Hematopoietic multipotent progenitor cell (in vitro differentiated cells): ENCODE measurements at regions not wholly inside any gene's neighbourhood (a gene's known extent, or its start where the extent isn't known, plus 50 kb on each side); places are given as distances from the start of the nearest gene placed in this dataset.
"Not testable (repeated sequence)": the region's sequence is repeated elsewhere in the genome, so short reads cannot be mapped to it uniquely, and the experiment has no call there.

Source experiments
- DNase-seq, 3 donors: peaks; one replicate each; pipeline ENCODE4 v3.0.0-alpha.2; 2011 to 2015; ENCODE audit warnings: low read depth in 2 of 3, low spot score in 2 of 3

DNA sequence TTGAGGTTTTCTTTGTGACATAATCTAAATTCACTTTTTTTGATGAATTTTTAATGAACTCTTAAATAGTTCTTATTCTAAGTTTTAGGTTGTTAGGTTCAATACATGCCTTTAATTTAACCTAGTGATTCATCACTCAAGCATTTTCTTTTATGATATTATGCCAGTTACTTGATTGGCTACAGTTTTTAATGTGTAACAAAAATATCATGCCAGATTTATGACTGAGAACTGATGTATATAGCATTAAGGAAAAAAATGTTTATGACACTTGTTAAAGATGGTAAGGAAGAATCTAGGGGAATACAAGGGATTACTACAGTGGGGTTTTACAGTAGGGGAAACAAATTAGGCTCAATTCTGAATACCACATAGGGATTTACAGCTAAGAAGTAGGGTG is 103.1 kb downstream of the VGLL3 start:
- no peak for DNase-seq

DNA sequence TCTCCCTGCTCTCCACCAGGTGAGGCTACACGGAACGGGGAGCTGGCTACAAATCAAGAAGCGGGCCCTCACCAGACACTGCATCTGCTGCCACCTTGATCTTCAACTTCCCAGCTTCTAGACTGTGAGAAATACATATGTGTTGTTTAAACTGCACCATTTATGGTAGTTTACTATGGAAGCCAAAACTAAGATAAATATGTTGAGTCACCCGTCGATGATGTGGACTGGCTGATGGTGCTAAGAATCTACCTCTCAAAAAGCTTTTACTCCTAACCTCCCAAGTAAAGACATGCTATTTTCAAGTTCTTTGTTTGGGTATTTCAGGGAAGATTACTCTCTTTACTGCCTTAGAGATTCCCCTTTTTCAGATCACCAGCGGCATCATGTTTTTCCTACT is 110.9 kb downstream of the VGLL3 start:
- DNase-seq = no peak

GRCh38 chr3:86876504-86877181 is 114.3 kb downstream of the VGLL3 start:
- DNase-seq = not testable (repeated sequence)

DNA sequence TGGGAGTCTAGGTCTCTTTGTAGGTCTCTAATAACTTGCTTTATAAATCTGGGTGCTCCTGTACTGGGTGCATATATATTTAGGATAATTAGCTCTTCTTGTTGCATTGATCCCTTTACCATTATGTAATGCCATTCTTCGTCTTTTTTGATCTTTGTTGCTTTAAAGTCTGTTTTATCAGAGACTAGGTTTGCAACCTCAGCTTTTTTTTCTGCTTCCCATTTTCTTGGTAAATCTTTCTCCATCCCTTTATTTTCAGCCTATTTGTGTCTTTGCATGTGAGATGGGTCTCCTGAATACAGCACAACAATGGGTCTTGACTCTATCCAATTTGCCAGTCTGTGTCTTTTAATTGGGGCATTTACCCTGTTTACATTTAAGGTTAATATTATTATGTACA is 116.2 kb downstream of the VGLL3 start:
- DNase-seq = not testable (repeated sequence)

GRCh38 chr3:86869566-86869965 is 121.4 kb downstream of the VGLL3 start:
- DNase-seq = no peak

DNA sequence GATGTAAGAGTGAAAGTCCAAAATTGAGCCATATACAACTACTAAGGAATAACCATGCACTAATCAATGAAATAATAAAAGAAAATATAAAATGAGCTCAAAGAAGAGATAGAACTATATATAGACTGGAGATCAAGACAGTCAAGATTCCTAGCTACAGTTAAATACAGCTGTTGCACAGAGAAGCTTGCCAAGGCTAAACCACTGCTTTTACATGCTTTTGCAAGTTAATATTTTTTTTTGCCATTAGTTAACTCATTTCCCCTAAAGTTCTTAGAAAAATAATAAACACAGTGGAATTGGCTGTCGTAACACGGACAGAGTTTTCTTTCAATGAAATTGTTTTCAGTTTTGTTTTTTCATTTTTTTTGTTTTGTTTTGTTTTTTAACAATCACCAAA is 123.0 kb downstream of the VGLL3 start:
- DNase-seq = no peak

- no peak for DNase-seq
Observed at GRCh38 chr3:86865506-86865905, 125.4 kb downstream of the VGLL3 start.

DNA sequence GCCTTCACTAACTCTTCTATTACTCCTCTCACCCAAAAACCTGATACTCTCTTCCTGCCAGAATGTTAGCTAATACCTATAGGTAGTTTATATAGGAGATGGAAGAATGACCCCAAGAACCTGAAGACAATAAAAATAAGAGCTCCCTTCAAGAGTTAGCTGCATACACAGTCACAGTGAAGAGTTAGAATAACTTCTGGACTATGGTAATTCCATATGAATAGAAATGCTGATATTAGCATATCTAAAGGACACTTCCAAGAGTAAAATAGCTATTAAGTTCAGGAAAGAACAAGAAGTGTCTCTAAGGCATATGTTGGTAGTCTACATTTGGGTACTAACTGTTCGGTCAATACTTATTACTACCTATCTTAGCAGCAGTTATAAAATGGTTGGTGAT is 134.2 kb downstream of the VGLL3 start:
- no peak for DNase-seq

GRCh38 chr3:86849991-86850390 is 141.0 kb downstream of the VGLL3 start:
- no peak for DNase-seq

GRCh38 chr3:86845726-86846125 is 145.2 kb downstream of the VGLL3 start:
- no peak for DNase-seq

DNA sequence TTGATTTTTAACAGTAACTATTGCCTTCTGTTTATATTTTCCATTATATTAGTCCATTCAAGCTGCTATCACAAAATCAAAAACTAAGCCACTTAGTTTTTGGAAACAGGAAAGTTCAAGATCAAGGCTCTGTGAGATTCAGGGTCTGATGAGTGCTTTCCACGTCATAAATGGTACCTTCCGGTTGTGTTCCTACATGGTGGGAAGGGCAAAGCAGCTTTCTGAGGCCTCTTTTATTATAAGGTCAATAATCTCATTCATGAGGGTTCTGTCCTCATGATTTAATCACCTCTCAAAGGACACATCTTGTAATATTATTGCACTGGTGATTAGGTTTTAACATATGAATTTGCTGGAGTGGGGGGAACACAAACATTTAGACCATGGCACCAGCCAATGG is 152.0 kb downstream of the VGLL3 start:
- no peak for DNase-seq

GRCh38 chr3:86837871-86838270 is 153.1 kb downstream of the VGLL3 start:
- no peak for DNase-seq

DNA sequence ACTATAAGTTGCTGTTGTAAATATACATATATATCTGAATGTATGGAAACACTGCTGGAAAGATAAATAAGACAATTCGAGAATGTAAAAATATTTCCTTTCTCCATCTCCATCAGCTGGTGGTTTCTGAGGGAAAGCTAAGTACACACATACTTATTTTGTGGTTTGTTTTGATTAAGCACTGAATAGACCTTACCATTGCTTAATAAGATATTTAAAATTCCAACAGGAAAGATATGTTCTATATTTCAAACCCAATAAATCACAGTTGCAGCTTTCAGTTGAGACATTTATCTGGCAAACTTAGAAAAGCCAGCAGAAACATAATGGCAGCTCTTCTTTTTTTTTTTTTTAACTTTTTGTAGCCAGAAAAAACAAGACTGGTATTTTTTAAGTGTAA is 160.4 kb downstream of the VGLL3 start:
- no peak for DNase-seq

GRCh38 chr3:86828751-86829150 is 162.2 kb downstream of the VGLL3 start:
- DNase-seq = no peak

GRCh38 chr3:86827582-86827981 is 163.4 kb downstream of the VGLL3 start:
- not testable (repeated sequence) for DNase-seq

DNA sequence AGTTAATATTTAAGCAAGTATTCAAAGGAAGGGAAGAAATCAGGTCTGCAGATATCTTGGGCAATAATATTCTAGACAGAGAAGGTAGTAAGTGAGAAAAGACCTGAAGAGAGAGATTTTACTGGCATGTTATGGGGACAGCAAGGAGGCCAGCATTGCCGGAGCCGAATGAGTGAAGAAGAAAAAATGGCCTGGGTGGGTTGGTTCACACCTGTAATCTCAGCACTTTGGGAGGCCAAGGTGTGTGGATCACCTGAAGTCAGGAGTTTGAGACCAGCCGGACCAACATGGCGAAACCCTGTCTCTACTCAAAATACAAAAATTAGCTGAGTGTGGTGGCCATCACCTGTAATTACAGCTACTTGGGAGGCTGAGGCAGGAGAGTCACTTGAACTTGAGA is 164.7 kb downstream of the VGLL3 start:
- DNase-seq = no peak

- DNase-seq = no peak
Observed at GRCh38 chr3:86815880-86816279, 175.1 kb downstream of the VGLL3 start.

DNA sequence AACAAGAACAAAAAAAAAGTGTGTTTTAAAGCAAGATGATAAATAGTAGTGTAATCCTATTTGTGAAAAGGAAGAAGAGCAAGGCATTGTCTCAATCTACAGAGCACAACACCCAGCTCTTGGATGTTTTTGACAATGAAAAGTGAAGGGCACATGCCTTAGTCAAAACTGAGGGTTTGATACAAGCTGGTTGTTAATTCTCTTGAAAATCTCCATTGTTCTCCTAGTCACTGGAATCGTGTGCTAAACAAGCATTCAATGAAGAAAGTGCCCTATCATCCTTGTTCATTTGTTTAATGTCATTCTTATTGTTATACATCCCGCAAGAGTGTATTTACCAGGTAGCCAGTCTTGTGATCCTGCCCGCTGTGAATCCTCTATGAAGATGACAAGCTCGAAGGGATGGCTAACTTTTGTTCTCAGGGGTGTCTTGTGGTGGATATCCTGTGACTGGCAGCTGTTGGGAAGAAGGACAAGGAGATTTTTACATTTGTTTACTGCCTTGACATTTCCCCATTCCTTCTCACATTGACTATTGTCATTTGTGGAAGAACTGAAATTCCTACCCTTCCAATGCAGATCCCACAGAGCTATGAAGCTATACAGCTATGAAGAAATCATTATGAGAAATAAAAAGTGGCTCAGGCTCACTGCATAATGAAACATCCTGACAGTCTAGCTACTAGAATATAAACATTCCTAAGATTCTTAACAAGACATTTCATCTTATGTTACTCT is 175.9 kb downstream of the VGLL3 start:
- no peak for DNase-seq

DNA sequence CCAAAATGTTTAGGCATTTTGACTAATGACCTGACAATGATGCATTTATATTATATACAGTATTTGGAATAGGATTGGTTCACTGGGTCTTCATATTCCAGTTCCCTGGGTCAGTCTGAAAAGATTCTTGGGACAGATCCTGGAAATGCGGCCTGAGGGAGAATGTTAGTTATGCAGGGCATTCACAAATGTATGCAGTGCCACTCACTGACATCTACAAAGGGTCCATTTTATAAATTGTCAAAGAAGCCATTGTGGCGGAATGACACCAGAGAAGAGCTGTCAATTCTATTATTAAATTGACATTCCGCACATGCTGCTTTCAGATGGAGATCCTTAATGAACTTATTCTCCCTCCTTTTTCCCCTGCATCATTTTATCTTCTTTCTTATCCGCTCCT is 176.6 kb downstream of the VGLL3 start:
- DNase-seq = no peak

GRCh38 chr3:86801921-86802320 is 189.0 kb downstream of the VGLL3 start:
- no peak for DNase-seq

DNA sequence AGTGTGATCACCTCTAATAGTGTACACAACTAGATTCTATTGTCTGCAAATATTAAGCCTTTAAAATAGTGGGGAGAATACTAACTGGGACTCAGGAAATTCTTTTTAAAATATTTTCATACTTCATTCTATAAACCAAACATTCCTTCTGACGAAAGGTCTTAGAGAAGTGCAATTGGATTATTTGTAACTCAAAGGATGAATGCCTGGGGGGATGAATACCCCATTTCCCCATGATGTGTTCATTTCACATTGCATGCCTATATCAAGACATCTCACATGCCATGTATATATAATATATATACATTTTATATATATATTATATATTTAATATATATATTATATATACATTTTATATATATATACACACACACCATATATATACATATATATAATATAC is 189.9 kb downstream of the VGLL3 start:
- DNase-seq = no peak

DNA sequence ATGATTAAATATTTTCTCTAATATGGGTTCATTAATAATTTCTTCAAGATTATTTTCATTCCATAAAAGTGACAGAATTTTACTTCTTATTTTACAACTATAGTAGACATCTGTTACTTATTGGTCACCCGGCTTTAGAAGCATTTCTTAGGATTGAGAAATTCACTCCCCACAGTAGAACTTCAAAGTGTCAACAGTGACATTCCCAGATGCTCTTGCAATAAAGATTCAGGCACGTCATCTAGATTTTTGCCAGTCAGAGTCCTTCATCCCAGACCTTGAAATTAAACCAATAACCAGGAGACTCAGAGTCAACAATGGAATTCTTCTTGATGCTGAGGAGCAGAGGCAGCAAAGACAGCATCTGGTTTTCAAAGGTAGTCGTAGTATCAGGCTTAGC is 190.8 kb downstream of the VGLL3 start:
- DNase-seq = no peak

- no peak for DNase-seq
Observed at GRCh38 chr3:86797946-86798345, 193.0 kb downstream of the VGLL3 start.
